ENCODE measurements at regions not wholly inside any gene's neighbourhood (a gene's known extent, or its start where the extent isn't known, plus 50 kb on each side); places are given as distances from the start of the nearest gene placed in this dataset.
"Not testable (repeated sequence)": the region's sequence is repeated elsewhere in the genome, so short reads cannot be mapped to it uniquely, and the experiment has no call there.

DNA sequence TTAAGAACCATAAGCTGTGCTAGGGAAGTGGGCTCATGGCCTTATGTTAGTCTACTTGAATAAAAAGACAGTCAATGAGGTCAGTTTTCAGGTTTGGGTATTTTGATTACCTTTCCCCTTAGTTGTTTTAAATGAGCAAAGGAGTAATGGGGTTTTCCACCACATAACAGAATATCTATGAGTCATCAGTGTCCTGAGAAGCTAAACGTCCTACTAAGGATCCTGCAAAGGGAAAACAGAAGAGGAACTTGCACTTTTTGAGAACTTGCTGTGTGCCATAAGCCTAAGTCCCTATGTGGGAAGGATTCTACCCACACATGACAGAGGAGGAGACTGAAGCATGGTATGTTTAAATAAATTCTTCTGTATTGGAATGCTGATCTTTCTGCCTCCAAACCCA, 292.8 kb upstream of the TMC3 start:
- H3K36me3 ChIP-seq (ENCODE audit: control insufficient read depth, insufficient read depth, low read length): no peaks in the 10 kb centered on the region
- no peaks in the 10 kb centered on the region for H3K4me1 ChIP-seq (ENCODE audit: control insufficient read depth, insufficient read depth, low read length)
- H3K9me3 ChIP-seq (ENCODE audit: control insufficient read depth, insufficient read depth, low read depth, low read length): no peaks in the 10 kb centered on the region
- H3K27ac ChIP-seq (ENCODE audit: low read depth, low read length): no peak overlapping the region
- H3K4me3 ChIP-seq (ENCODE audit: low read depth, low read length): no peak overlapping the region
- H3K9ac ChIP-seq (ENCODE audit: low read length): no peak overlapping the region
- H3K27me3 ChIP-seq (ENCODE audit: control insufficient read depth, insufficient read depth, low read length): no peaks in the 10 kb centered on the region

DNA sequence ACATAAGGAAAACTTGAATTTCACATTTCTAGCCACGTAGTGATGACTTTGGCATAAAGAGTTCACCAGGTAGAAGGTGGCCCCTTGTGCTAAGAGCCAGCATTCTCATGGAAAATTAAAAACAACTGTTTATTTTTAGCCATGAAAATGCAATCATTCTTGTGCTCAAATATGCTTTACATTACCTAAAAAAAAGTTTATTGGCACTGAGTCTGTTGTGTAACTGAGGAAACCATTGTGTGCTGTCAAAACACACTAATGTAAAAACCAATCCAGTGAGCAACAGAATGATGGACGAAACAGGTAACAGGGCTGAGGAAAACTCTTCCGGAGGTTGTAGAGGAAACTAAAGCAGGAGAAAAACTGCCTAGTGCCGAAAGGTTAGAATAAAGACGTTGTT, 287.0 kb upstream of the TMC3 start:
- H3K36me3 ChIP-seq (ENCODE audit: control insufficient read depth, insufficient read depth, low read length): no peaks in the 10 kb centered on the region
- peaks cover 4% of the 10 kb centered on the region; the same call in 1 of the 2 replicates for H3K9me3 ChIP-seq (ENCODE audit: control insufficient read depth, insufficient read depth, low read depth, low read length)
- no peaks in the 10 kb centered on the region for H3K4me1 ChIP-seq (ENCODE audit: control insufficient read depth, insufficient read depth, low read length)
- no peak overlapping the region for H3K9ac ChIP-seq (ENCODE audit: low read length)
- no peaks in the 10 kb centered on the region for H3K27me3 ChIP-seq (ENCODE audit: control insufficient read depth, insufficient read depth, low read length)
- no peak overlapping the region for H3K27ac ChIP-seq (ENCODE audit: low read depth, low read length)
- no peak overlapping the region for H3K4me3 ChIP-seq (ENCODE audit: low read depth, low read length)

DNA sequence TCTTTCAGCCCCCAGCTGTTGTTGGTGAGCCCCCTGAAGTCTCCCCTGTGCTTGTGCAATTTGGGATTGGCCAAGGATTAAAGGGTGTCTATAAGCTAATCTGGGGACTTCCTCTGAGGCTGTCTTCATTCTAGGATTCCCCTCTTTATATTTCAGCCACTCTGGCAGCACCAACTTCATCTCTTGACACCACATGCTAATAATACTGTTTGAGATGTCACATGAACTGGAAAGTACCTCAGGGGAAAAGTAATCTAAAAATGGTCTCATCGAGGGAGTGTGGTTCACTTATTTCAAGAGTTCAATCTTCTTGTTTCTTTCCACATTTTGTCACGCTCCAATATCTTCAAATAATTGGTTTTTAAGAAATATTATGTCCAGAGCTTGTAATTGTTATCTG, 279.2 kb upstream of the TMC3 start:
- Histone ChIP-seq H3K27me3 (ENCODE audit: control insufficient read depth, insufficient read depth, low read length) (no peaks in the 10 kb centered on the region), H3K9me3 (ENCODE audit: control insufficient read depth, insufficient read depth, low read depth, low read length) (peaks cover 12% of the 10 kb centered on the region), H3K4me1 (ENCODE audit: control insufficient read depth, insufficient read depth, low read length) (no peaks in the 10 kb centered on the region), H3K4me3 (ENCODE audit: low read depth, low read length) (no peak overlapping the region), H3K27ac (ENCODE audit: low read depth, low read length) (no peak overlapping the region), H3K9ac (ENCODE audit: low read length) (no peak overlapping the region), H3K36me3 (ENCODE audit: control insufficient read depth, insufficient read depth, low read length) (no peaks in the 10 kb centered on the region)

DNA sequence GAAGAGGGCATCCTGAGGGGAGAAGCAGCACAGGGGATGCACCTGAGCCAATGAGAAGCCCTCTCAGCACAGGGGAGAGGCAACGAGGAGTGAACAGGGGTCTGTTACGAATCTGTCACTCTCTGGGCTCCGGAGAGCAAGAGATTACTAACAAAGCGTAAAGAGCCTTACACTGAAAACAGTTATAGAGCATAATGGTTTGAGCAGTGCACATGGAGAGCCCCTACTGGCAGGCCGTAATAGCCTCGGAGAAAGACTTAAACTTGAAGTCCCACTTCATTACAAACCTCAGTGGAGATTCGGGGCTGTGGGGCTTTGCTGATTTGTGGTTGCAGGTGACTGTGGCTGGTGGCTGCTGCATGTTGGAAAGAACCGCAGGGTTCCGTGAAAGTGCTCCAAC, 271.5 kb upstream of the TMC3 start:
- Histone ChIP-seq H3K4me3 (ENCODE audit: low read depth, low read length) (no peak overlapping the region), H3K9ac (ENCODE audit: low read length) (no peak overlapping the region), H3K36me3 (ENCODE audit: control insufficient read depth, insufficient read depth, low read length) (no peaks in the 10 kb centered on the region), H3K27me3 (ENCODE audit: control insufficient read depth, insufficient read depth, low read length) (no peaks in the 10 kb centered on the region), H3K27ac (ENCODE audit: low read depth, low read length) (no peak overlapping the region), H3K9me3 (ENCODE audit: control insufficient read depth, insufficient read depth, low read depth, low read length) (no peaks in the 10 kb centered on the region), H3K4me1 (ENCODE audit: control insufficient read depth, insufficient read depth, low read length) (no peaks in the 10 kb centered on the region; the same call in 1 of the 2 replicates)

DNA sequence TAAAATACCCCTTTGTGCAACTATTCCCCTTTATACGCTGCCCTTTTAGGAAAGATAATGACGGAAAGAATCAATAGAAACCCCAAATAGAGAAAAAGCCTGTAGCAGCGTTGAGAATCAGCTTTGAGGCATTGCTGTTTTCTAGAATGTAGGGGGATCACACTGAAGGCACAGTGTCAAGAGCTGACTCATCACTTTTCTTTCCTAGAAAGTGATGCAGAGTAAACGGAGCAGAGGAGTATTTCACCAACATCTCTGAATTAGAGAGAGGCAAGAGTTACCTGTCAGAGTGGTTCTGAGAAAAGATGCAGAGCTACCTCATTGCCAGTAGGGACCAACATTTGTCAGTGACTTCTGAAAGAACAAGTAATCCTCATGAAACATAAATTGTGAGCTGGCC, 269.8 kb upstream of the TMC3 start:
- Histone ChIP-seq H3K4me1 (ENCODE audit: control insufficient read depth, insufficient read depth, low read length) (no peaks in the 10 kb centered on the region; the same call in 1 of the 2 replicates), H3K27me3 (ENCODE audit: control insufficient read depth, insufficient read depth, low read length) (no peaks in the 10 kb centered on the region), H3K36me3 (ENCODE audit: control insufficient read depth, insufficient read depth, low read length) (no peaks in the 10 kb centered on the region), H3K27ac (ENCODE audit: low read depth, low read length) (no peak overlapping the region), H3K9me3 (ENCODE audit: control insufficient read depth, insufficient read depth, low read depth, low read length) (no peaks in the 10 kb centered on the region), H3K4me3 (ENCODE audit: low read depth, low read length) (no peak overlapping the region), H3K9ac (ENCODE audit: low read length) (no peak overlapping the region)

DNA sequence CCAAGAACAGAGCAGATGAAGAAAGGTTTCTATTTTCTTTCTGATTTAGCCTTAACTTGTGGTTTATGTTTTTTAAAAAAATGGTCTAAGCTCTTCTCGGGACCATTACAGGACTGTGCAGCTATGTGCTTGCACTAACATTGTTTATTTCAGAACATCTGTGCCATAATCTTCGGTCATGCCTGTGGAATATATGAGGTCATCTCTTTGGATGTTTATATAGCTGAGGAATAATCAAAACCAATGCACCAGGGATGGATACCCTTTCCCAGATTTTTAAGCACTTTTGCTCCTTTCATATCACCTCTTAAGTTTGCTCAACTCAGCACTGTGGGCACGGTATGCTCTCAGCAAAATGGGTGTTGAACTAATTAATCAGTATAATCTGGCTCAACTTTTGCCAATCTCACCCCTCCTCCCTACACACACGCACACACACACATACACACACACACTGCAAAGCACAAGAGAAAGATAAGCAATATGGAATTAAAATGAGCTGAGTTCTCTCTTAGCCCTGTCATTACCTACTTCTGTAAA, 268.5 kb upstream of the TMC3 start:
- H3K9ac ChIP-seq (ENCODE audit: low read length): no peak overlapping the region
- peaks cover 5% of the 10 kb centered on the region for H3K9me3 ChIP-seq (ENCODE audit: control insufficient read depth, insufficient read depth, low read depth, low read length)
- no peaks in the 10 kb centered on the region for H3K27me3 ChIP-seq (ENCODE audit: control insufficient read depth, insufficient read depth, low read length)
- H3K4me3 ChIP-seq (ENCODE audit: low read depth, low read length): no peak overlapping the region
- H3K36me3 ChIP-seq (ENCODE audit: control insufficient read depth, insufficient read depth, low read length): no peaks in the 10 kb centered on the region
- H3K4me1 ChIP-seq (ENCODE audit: control insufficient read depth, insufficient read depth, low read length): no peaks in the 10 kb centered on the region; the same call in 1 of the 2 replicates
- H3K27ac ChIP-seq (ENCODE audit: low read depth, low read length): no peak overlapping the region

DNA sequence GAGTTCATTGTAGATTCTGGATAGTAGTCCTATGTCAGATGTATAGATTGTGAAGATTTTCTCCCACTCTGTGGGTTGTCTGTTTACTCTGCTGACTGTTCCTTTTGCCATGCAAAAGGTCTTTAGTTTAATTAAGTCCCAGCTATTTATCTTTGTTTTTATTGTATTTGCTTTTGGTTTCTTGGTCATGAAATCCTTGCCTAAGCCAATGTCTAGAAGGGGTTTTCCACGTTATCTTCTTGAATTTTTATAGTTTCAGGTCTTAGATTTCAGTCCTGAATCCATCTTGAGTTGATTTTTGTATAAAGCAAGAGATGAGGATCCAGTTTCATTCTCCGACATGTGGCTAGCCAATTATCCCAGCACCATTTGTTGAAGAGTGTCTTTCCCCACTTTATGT, 262.1 kb upstream of the TMC3 start:
- not testable (repeated sequence) for H3K4me3 ChIP-seq (ENCODE audit: low read depth, low read length); H3K27ac ChIP-seq (ENCODE audit: low read depth, low read length); H3K36me3 ChIP-seq (ENCODE audit: control insufficient read depth, insufficient read depth, low read length); H3K4me1 ChIP-seq (ENCODE audit: control insufficient read depth, insufficient read depth, low read length); H3K9ac ChIP-seq (ENCODE audit: low read length); H3K27me3 ChIP-seq (ENCODE audit: control insufficient read depth, insufficient read depth, low read length)
- peaks cover 10% of the 10 kb centered on the region for H3K9me3 ChIP-seq (ENCODE audit: control insufficient read depth, insufficient read depth, low read depth, low read length)

DNA sequence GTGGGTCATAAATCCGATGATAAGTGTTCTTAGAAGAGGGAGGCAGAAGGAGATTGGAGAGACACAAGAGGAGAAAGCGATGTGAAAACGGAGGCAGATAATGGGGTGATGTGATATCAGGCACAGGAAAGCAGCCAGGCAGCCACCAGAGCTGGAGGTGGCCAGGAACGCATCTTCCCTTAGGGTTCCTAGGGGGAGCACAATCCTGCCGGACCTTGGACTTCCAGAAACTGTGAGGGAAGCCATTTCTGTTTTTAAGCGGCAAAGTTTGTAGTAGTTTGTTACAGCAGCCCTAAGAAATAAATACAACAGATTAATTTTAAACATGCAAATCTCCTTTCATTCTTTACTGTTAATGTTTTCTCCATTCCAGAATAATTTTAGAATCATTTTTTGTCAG, 259.9 kb upstream of the TMC3 start:
- peaks cover 10% of the 10 kb centered on the region for H3K9me3 ChIP-seq (ENCODE audit: control insufficient read depth, insufficient read depth, low read depth, low read length)
- no peak overlapping the region for H3K4me3 ChIP-seq (ENCODE audit: low read depth, low read length)
- H3K4me1 ChIP-seq (ENCODE audit: control insufficient read depth, insufficient read depth, low read length): no peaks in the 10 kb centered on the region
- no peak overlapping the region for H3K9ac ChIP-seq (ENCODE audit: low read length)
- no peaks in the 10 kb centered on the region for H3K36me3 ChIP-seq (ENCODE audit: control insufficient read depth, insufficient read depth, low read length)
- H3K27ac ChIP-seq (ENCODE audit: low read depth, low read length): no peak overlapping the region
- no peaks in the 10 kb centered on the region for H3K27me3 ChIP-seq (ENCODE audit: control insufficient read depth, insufficient read depth, low read length)

DNA sequence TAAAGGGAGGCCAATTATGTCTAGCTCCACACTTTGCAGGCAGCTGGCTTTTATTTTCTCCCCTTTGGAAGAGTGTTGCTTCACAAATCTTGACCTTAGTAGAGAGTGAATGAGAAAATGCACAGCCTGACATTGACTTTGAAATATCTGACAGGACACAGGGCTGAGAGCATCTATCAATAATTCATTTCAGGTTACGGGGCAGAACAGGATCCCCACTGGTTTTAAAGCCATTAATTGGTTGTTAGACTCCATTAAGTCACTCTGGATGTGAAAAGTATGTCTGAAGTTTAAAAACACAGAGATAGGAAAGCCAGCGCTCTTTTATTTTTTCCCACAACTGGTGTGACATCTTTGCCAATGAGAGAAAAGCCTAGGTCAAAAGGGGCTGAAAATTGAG, 251.9 kb upstream of the TMC3 start:
- Histone ChIP-seq H3K27me3 (ENCODE audit: control insufficient read depth, insufficient read depth, low read length) (no peaks in the 10 kb centered on the region), H3K36me3 (ENCODE audit: control insufficient read depth, insufficient read depth, low read length) (no peaks in the 10 kb centered on the region), H3K27ac (ENCODE audit: low read depth, low read length) (no peak overlapping the region), H3K4me3 (ENCODE audit: low read depth, low read length) (no peak overlapping the region), H3K4me1 (ENCODE audit: control insufficient read depth, insufficient read depth, low read length) (peaks cover 3% of the 10 kb centered on the region; the same call in 1 of the 2 replicates), H3K9ac (ENCODE audit: low read length) (no peak overlapping the region), H3K9me3 (ENCODE audit: control insufficient read depth, insufficient read depth, low read depth, low read length) (no peaks in the 10 kb centered on the region)

DNA sequence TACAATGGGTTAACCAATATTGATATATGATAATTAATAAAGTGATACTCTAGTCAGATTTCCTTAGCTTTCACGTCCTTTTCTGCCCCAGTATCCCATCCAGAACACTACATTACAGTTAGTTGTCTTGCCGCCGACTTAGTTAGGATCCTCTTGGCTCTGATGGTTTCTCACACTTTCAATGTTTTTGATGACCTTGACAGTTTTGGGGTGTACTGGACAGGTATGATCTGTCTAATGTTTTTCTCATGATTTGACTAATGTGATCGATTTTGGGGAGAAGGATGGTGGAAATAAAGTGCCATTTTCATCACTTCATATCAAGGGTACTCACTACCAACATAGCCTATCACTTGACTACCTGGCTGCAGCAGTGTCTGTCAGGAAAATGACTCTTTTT, 245.0 kb upstream of the TMC3 start:
- Histone ChIP-seq H3K4me1 (ENCODE audit: control insufficient read depth, insufficient read depth, low read length) (no peaks in the 10 kb centered on the region), H3K4me3 (ENCODE audit: low read depth, low read length) (no peak overlapping the region), H3K27me3 (ENCODE audit: control insufficient read depth, insufficient read depth, low read length) (no peaks in the 10 kb centered on the region), H3K27ac (ENCODE audit: low read depth, low read length) (no peak overlapping the region), H3K36me3 (ENCODE audit: control insufficient read depth, insufficient read depth, low read length) (no peaks in the 10 kb centered on the region), H3K9me3 (ENCODE audit: control insufficient read depth, insufficient read depth, low read depth, low read length) (0 out of 2 replicates have a peak, but pooled peaks cover 3% of the 10 kb centered on the region), H3K9ac (ENCODE audit: low read length) (no peak overlapping the region)

DNA sequence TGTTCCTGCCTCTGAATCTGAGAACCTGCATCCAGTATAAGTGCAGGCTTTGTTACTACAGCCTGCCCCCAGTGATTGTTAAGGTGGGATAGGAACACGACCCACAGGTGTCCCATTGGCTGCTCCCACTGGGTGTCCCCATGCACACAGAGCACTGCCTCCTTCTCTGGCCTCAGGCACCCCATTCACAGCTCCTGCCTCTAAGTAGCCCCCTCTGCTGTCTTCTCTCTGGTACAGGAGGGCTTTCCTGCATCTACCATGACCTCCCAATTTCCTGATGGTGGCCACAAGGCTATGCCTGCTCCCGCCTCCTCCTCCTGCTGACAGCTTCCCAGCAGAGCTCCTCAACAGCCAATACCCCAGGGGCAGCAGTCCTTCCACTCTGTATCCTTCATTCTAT, 238.6 kb upstream of the TMC3 start:
- H3K36me3 ChIP-seq (ENCODE audit: control insufficient read depth, insufficient read depth, low read length): no peaks in the 10 kb centered on the region
- no peak overlapping the region for H3K27ac ChIP-seq (ENCODE audit: low read depth, low read length)
- H3K9ac ChIP-seq (ENCODE audit: low read length): no peak overlapping the region
- no peak overlapping the region for H3K4me3 ChIP-seq (ENCODE audit: low read depth, low read length)
- no peaks in the 10 kb centered on the region for H3K4me1 ChIP-seq (ENCODE audit: control insufficient read depth, insufficient read depth, low read length)
- no peaks in the 10 kb centered on the region for H3K9me3 ChIP-seq (ENCODE audit: control insufficient read depth, insufficient read depth, low read depth, low read length)
- H3K27me3 ChIP-seq (ENCODE audit: control insufficient read depth, insufficient read depth, low read length): no peaks in the 10 kb centered on the region

DNA sequence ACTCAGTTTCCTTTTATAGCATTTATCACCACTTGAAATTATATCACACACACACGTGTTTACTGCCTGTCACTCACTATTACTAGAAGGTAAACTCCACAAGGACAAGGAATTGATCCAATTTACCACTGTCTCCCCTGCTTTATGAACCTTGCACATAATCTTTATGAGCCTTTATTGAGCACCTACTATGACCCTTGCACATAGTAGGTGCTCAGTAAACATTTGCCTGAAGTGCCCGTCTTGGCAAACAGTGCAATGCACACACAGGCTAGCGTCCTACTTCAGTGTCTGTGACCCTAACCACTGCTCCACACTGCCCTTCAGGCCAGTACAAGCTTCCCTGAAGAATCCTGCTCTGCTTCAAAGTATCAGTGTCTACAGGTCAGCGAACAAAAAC, 237.7 kb upstream of the TMC3 start:
- no peak overlapping the region for H3K27ac ChIP-seq (ENCODE audit: low read depth, low read length)
- H3K27me3 ChIP-seq (ENCODE audit: control insufficient read depth, insufficient read depth, low read length): no peaks in the 10 kb centered on the region
- H3K4me1 ChIP-seq (ENCODE audit: control insufficient read depth, insufficient read depth, low read length): no peaks in the 10 kb centered on the region
- H3K4me3 ChIP-seq (ENCODE audit: low read depth, low read length): no peak overlapping the region
- H3K36me3 ChIP-seq (ENCODE audit: control insufficient read depth, insufficient read depth, low read length): no peaks in the 10 kb centered on the region
- H3K9me3 ChIP-seq (ENCODE audit: control insufficient read depth, insufficient read depth, low read depth, low read length): no peaks in the 10 kb centered on the region
- no peak overlapping the region for H3K9ac ChIP-seq (ENCODE audit: low read length)

Measured in HUES6 (cell line).